Pancreas (tissue), 10 donors: ENCODE measurements at regions not wholly inside any gene's neighbourhood (a gene's known extent, or its start where the extent isn't known, plus 50 kb on each side); places are given as distances from the start of the nearest gene placed in this dataset.
"Not testable (repeated sequence)": the region's sequence is repeated elsewhere in the genome, so short reads cannot be mapped to it uniquely, and the experiment has no call there.

Experiments used
- ATAC-seq, 4 donors: fragments of 200-7000 bp; cut with Tn5 transposase; one replicate each; pipeline versions ENCODE4 v1.8.0 to v1.9.1; 2020; ENCODE audit warnings: mild to moderate bottlenecking in 4 of 4, moderate library complexity in 4 of 4
- DNase-seq, 6 donors: peaks; one replicate each; pipeline ENCODE4 v3.0.0-alpha.2; 2020
- FAIRE-seq: peaks from 2 replicates; lab custom pipeline; 2012; peaks lifted over from hg19 to GRCh38; lab: Jason Lieb, UNC
- H3K27ac ChIP-seq, 4 donors: fragments of 200-600 bp; sonication (generic); 1 replicate in 3 of 4; 2 replicates in 1 of 4; pipeline versions ENCODE4 v1.5.0 to v1.8.0; 2020
- H3K27me3 ChIP-seq, 4 donors: fragments of 200-600 bp; one replicate each; pipeline ENCODE4 v1.8.0; 2021
- H3K36me3 ChIP-seq, 3 donors: fragments of 200-600 bp; sonication (generic) in 1 of 3; one replicate each; pipeline versions ENCODE4 v1.5.0 to v1.8.0; 2020 to 2021
- H3K4me1 ChIP-seq, 3 donors: fragments of 200-600 bp; one replicate each; pipeline ENCODE4 v1.8.0; 2021
- H3K4me3 ChIP-seq, 4 donors: fragments of 200-600 bp; sonication (generic) in 2 of 4; one replicate each; pipeline versions ENCODE4 v1.5.0 to v1.8.0; 2020 to 2021
- H3K9me3 ChIP-seq, 4 donors: fragments of 200-600 bp; one replicate each; pipeline ENCODE4 v1.8.0; 2021
- CTCF ChIP-seq, 4 donors: fragments of 200-600 bp; sonication (generic) in 3 of 4; IDR thresholded peaks; one replicate each; pipeline versions ENCODE4 v1.5.0 to v1.8.0; 2021; ENCODE audit warnings: antibody characterized with exemption in 4 of 4
- WGBS, 2 donors: extraction: QIAGEN DNeasy Blood & Tissue Kit; methylation state at CpG; one replicate each; pipeline ENCODE4 v1.1.7; 2013; 5-methylcytosine and 5-hydroxymethylcytosine counted together
- intact Hi-C, 3 donors: fragments of 100-400 bp; cut with DNase I; formaldehyde crosslinking; loops; one replicate each; pipeline versions ENCODE4 v1.11.1 to v1.14.2; 2022
- donor health status: healthy with polysubstance abuse.
- donor health status: DM: no; HTN: no; CAD: no; lungs with moderate emphysema.
- donor health status: DM: no; HTN: no; CAD: no.
- donor health status: control.
- donor health status: control.
- donor health status: Bipolar disorder and iron deficiency.
- donor health status: DM: yes; HTN: yes; CAD: no.
- donor health status: DM: no; HTN: no; CAD: no.
- donor health status: DM: no; HTN: no; CAD: no.
- donor health status: DM: yes; HTN: yes; CAD: no.

GRCh38 chr2:52342458-52342857, 1310.5 kb upstream of the NRXN1 start:
- Histone ChIP-seq H3K4me1 (no peaks in the 10 kb centered on the region), H3K9me3 (no peaks in the 10 kb centered on the region), H3K36me3 (no peaks in the 10 kb centered on the region), H3K27me3 (no peaks in the 10 kb centered on the region), H3K4me3 (no peak overlapping the region), H3K27ac (no peak overlapping the region)
- TF ChIP-seq CTCF (IDR thresholded peaks at IDR 0.05): no peak
- 75 to 89% methylated on average over 4 of the region's 4 CpGs for WGBS, 2 donors
- no peak for FAIRE-seq
- ATAC-seq: no peak
- intact Hi-C loops: no loop called here
- DNase-seq: no peak

- no peaks in the 10 kb centered on the region for H3K36me3 ChIP-seq
- H3K4me1 ChIP-seq: no peaks in the 10 kb centered on the region
- intact Hi-C loops: no loop called here
- 80 to 81% methylated on average over 3 of the region's 3 CpGs for WGBS, 2 donors
- H3K4me3 ChIP-seq: no peak overlapping the region
- DNase-seq (no peak), FAIRE-seq (no peak), ATAC-seq (no peak)
- TF ChIP-seq CTCF (IDR thresholded peaks at IDR 0.05): no peak
- no peaks in the 10 kb centered on the region for H3K27me3 ChIP-seq
- H3K9me3 ChIP-seq: no peaks in the 10 kb centered on the region
- H3K27ac ChIP-seq: no peak overlapping the region
These were observed 1309.8 kb upstream of the NRXN1 start for GRCh38 chr2:52341732-52342131.

- no peak for FAIRE-seq
- no peak overlapping the region for H3K27ac ChIP-seq
- no peak for DNase-seq
- WGBS, 2 donors: 26 to 35% methylated on average over 1 of the region's 1 CpG
- H3K4me3 ChIP-seq: no peak overlapping the region
- intact Hi-C loops: no loop called here
- H3K27me3 ChIP-seq: no peaks in the 10 kb centered on the region
- no peak for ATAC-seq
- TF ChIP-seq CTCF (IDR thresholded peaks at IDR 0.05): no peak
- no peaks in the 10 kb centered on the region for H3K9me3 ChIP-seq
- H3K4me1 ChIP-seq: no peaks in the 10 kb centered on the region
- H3K36me3 ChIP-seq: no peaks in the 10 kb centered on the region
These were observed 1308.2 kb upstream of the NRXN1 start for GRCh38 chr2:52340171-52340570.

- WGBS, 2 donors: 71 to 83% methylated on average over 5 to 7 of the region's 7 CpGs
- ATAC-seq, H3K36me3 ChIP-seq, DNase-seq, H3K9me3 ChIP-seq, H3K4me1 ChIP-seq, H3K27me3 ChIP-seq, H3K27ac ChIP-seq, FAIRE-seq, H3K4me3 ChIP-seq, intact Hi-C loops: not testable (repeated sequence)
These were observed 1305.9 kb upstream of the NRXN1 start for GRCh38 chr2:52337786-52338185.

- H3K27me3 ChIP-seq: no peaks in the 10 kb centered on the region
- no peaks in the 10 kb centered on the region for H3K9me3 ChIP-seq
- no peak overlapping the region for H3K27ac ChIP-seq
- WGBS, 2 donors: 56 to 60% methylated on average over 2 of the region's 2 CpGs
- H3K36me3 ChIP-seq: no peaks in the 10 kb centered on the region
- intact Hi-C loops: no loop called here
- FAIRE-seq: no peak
- H3K4me1 ChIP-seq: no peaks in the 10 kb centered on the region
- no peak for DNase-seq
- no peak for ATAC-seq
- no peak overlapping the region for H3K4me3 ChIP-seq
- no peak for TF ChIP-seq CTCF (IDR thresholded peaks at IDR 0.05)
These were observed 1305.0 kb upstream of the NRXN1 start for GRCh38 chr2:52336951-52337350.

- Histone ChIP-seq H3K27me3 (no peaks in the 10 kb centered on the region), H3K9me3 (no peaks in the 10 kb centered on the region), H3K4me1 (no peaks in the 10 kb centered on the region), H3K4me3 (no peak overlapping the region), H3K27ac (no peak overlapping the region), H3K36me3 (no peaks in the 10 kb centered on the region)
- FAIRE-seq (no peak), DNase-seq (no peak), ATAC-seq (no peak)
- intact Hi-C loops: no loop called here
- 26 to 32% methylated on average over 1 of the region's 1 CpG for WGBS, 2 donors
- TF ChIP-seq CTCF (IDR thresholded peaks at IDR 0.05): no peak
These were observed 1303.8 kb upstream of the NRXN1 start for GRCh38 chr2:52335727-52336126.
